GM18870 (cell line): ENCODE measurements at regions not wholly inside any gene's neighbourhood (a gene's known extent, or its start where the extent isn't known, plus 50 kb on each side); places are given as distances from the start of the nearest gene placed in this dataset.

Source experiments
- ATAC-seq: cut with Tn5 transposase; IDR thresholded peaks from one replicate; pipeline ENCODE4 v1.9.1; 2021; ENCODE audit warnings: moderate library complexity; ENCODE audit not compliant: unreplicated experiment

DNA sequence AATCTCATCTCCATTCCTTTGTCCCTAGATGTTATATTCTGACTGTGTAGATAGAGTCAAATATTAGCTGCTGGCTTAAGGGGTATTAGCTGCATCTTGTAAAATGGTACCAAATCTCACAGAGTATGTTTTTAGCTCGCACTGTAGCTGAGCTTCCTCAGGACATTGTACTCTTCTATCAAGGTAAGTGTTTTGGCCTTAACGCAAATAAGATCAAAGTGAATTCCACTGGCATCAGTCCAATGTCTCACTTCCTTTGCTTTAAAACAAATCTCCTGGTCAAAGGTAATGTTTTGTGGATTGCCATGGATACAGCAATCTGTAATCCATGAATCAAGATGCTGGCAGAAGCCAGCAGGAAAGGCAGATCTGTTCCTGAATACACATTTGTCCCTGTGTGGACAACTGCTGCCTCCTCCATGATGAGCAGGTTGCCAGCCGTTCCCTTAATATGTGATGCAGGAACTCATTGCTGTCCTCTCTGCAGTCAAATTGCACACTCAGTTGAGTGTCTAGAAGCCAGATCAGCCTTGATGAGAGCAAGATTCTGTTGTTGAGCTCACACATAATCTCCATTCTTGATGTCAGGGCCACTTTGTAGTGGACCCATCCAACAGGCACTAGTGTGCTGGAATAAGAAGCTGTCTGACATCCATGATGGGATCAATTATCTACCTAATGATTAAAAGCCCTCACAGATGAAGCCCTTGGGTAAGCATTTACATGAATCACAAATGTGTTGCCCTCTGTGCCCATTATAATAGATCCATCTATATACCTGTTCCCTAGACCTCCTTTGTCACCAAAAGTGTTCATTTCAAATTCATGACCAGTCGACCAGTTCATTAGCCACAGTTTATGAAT lies 96.6 kb upstream of the AGTR1 start:
- ATAC-seq, result no peak

DNA sequence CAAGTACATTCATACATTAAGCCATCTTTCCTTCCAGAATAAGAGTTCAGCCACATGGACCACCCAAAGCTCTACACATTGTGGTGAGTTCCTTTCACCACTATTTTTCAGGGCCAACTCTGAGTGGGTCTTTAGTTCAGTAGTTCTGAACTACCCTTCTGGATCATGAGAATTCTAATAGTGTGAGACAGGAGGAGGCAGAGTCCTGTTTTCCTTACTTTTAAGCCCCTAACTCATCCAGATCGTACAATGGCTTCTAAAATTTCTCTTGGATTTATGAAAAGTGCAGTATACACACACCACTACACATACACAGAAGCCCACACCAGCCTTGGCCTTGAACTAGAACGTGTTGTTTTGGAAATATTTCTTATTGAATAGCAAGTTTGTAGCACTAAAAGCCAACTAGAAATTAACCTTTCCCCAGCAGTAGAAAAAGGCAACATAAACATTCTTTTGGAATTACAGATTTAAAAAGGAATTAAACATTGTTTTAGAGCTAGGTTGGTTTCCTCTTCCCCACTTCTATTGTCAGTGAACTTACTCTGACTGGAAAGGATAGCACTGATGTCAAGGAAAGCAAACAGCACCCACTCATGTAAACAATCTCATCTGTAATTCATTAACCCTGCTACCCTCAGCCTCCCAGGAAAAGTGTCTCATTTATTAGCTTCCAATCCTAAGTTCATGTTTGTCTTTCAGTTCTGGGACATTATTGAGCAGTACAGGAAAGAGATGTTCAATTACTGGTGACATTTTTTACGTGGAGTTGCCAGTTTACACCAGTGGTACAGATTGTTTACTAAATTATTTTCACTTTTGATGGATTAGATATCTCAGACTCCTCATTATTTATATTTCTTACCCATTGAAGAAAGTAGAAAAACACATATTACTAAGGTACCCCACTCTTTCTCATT lies 95.7 kb upstream of the AGTR1 start:
- ATAC-seq, result no peak

DNA sequence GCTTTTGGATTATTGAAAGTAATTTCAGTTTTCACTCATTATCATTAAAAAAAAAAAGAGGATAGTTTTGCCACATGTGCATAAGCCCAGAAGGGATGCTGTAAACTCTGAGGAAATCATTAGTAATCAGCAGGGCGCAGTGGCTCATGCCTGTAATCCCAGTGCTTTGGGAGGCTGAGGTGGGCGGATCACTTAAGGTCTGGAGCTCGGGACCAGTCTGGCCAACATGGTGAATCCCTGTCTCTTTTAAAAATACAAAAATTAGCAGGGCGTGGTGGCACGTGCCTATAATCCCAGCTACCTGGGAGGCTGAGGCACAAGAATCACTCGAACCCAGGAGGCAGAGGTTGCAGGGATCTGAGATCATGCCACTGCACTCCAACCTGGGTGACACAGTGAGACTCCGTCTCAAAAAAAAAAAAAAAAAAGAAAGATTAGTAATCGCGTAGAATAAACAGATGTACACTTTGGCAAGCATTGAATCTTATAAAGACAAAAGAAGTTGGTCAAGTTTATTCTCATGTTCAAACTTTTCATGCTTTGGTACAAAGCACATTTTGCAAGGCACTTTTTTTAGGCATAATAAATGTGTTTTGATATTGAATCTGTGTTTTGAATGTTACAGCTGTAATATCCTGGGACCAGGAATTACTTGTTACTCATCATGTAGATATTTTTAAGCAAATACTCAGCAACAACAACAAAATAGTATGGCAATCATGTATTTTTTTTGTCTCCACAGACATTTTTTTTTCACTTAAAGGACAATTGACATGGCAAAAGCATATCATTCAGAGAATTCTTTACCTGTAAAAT lies 93.2 kb upstream of the AGTR1 start:
- ATAC-seq, result no peak

DNA sequence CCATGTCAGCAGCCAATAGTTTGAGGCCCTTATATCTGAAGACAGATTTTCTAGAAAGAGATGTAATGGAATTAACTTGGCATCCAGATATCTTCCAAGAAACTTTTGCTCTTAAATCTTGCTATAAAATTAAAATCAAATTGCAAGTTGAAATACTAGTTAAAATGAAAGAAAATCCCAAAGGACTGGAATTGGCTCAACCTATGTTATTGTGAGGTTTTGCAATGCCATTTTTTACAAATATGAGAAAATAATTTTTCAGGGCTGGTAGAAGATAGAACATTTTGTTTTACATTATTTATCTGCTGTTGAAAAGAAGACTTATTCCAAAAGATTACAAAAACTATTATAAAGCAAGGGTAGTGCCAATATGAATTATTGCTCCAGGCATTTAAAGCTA lies 92.2 kb upstream of the AGTR1 start:
- ATAC-seq, result no peak

DNA sequence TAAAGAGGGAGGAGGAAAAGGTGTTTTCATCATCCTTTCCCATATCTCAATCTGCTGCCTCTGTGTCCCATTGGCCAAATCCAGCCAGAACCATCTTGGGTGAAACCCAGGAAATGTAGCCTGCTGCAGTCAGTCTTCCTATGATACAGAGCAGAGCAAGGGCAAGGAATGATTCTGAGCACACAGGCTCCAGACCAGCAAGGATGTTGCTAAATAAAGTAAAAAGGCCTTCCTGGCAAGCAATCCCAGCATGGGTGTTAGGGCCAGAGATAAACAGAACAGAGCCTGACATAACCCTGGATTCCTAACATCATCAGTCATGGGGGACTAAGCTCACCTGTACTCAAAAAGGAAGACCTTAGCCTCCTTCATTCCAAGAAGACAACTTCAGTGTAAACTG lies 90.7 kb upstream of the AGTR1 start:
- no peak for ATAC-seq

DNA sequence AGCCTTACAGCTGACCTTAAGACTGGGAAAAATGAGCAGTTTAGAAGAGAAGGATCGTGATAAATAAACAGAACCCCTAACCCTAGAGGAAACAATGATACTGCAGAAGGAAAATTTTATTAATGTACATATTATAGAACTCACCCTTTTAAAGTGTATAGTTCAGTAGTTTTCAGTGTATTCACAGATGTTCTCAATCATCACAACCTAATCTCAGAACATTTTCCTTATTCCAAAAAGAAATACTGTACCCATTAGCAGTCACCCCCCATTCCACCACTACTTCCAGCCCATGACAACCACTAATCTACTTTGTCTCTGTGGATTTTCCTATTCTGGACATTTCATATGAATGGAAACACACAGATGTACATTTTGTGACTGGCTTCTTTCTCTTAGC lies 90.2 kb upstream of the AGTR1 start:
- ATAC-seq, result no peak

DNA sequence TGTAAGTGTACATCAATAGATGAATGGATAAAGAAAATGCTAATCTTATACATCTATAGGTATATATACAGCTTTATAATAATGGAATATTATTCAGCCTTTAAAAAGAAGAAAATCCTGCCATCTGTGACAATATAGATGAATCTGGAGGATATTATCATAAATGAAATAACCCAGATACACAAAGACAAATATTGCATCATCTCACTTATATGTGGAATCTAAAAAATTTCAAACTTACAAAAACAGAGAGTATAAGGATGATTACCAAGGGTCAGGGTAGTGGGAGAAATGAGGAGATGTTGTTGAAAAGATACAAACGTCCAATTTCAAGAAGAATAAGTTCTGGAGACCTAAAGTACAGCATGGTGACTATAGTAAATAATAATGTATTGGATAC lies 85.4 kb upstream of the AGTR1 start:
- no peak for ATAC-seq

DNA sequence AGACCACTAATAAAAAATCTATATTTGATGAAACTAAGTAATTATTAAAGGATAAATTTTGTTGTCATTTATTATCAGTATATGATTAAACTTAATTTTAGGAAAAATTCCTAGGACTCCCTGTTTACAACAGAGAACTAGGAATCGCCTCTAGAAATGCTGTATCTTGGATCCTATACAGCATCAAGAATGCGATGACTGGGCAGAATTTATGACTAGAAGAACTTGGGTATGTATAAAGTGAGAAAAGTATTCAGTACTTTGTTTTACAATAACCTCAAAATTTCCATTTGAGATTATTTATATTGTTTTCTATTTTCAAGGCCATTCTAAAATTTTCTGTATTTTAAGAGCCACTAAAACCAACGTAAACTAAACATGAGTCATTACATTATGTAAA lies 82.3 kb upstream of the AGTR1 start:
- no peak for ATAC-seq

DNA sequence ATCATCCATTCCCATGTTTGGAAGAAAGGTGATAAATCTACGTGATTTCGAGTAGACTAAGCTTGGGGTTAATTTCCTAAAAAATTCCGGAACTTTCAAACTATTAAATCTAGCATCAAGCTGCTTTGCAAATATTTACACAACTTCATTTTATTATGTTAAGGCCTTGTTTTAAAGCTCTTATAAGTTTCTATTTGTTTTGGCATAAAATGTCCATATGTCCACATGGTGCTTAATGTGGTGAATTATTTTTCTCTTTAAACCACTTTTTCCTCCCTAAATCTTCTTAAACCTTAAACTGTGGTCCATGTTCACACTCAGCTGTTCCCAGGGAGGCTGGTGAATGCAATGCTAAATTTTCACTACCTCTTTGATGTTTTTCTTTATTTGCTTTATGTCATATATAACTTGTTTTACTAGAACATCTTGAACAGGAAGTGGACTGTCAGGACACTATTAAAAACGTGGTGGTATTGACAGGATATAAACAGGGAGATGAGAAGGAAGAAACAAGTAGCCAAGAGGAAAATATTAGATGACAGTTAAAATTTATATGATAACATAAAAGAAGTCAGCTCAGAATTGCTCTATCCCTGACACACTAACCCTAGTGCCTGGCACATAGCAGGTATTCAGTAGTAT lies 72.5 kb upstream of the AGTR1 start:
- no peak for ATAC-seq

DNA sequence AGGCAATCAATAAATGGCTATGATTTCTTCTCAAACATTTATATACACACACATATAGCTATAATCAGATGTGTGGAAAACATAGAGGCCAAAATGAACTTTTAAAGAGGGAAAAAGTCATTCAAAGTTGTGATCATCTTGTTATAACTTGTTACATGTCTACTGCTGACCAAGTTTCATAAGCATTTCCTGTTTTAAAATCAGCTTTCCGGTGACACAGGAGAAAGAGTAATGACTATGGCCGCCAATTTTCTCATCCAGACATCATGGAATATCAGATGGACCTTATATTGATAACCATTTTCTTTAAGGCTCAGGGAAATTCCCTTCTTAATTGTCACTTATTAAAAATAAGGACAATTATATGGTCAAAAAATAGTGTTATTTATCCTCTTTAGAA lies 71.7 kb upstream of the AGTR1 start:
- no peak for ATAC-seq

DNA sequence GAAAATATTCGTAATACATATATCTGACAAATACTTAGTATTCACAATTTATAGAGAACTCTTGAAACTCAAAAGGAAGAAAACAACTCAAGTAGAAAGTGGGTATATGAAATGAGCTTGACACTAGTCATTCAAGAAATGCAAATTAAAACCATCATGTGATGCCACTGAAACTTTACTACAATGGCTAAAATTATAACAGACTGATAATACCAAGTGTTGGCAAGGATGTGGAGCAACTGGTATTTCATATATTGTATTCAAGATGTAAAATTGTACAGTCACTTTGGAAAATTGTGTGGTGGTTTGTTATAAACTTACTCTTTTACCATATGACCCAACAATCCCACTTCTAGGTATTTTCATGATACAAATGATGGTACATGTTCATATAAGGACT lies 68.7 kb upstream of the AGTR1 start:
- ATAC-seq, result no peak

DNA sequence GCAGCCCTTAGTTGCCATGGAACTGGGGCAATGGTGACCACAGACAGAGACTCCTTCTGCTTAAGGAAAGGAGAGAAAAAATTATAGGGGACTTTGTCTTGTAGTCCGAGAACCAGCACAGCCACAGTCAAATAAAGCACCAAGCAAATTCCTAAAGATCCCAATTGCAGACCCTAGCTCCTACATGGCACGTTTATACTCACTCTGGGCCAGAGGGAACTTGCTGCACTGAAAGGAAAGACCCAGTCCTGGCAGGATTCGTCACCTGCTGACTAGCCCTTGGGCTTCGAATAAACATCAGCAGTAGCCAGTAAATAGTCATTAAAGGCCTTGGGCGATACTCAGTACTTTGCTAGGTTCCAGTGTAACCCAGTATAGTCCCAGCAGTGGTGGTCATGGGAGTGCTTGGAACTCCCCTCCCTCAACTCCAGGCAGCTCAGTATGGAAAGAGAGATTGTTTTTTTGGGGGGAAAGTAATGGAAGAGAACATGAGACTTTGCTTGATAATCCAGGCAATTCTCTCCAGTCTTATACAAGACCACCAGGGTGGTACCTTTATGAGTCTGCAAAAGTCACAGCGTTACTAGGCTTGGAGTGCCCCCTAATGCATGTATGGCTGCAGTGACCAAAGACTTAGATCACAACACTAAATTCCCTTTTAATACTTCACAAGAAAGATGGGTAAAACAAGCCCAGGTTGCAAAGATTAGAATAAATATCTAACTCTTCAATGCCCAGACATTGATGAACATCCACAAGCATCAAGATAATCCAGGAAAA lies 66.4 kb upstream of the AGTR1 start:
- ATAC-seq, result no peak

DNA sequence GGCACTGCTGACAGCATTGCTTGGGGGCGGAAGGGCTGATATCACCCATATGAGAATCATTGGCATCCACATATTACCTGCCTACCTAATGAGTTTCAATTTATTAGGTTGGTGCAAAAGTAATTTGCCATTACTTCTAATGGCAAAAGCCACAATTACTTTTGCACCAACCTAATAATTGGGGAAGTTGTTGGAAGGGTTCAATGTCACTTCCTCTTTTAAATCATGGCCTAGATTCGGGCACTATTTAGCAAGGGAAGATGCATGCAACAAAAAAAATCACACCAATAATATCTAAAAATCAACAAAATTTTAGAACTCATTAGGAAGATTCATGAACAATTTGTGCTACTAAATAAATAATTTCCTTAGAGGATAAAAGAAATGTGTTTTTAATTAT lies 56.0 kb upstream of the AGTR1 start:
- no peak for ATAC-seq

DNA sequence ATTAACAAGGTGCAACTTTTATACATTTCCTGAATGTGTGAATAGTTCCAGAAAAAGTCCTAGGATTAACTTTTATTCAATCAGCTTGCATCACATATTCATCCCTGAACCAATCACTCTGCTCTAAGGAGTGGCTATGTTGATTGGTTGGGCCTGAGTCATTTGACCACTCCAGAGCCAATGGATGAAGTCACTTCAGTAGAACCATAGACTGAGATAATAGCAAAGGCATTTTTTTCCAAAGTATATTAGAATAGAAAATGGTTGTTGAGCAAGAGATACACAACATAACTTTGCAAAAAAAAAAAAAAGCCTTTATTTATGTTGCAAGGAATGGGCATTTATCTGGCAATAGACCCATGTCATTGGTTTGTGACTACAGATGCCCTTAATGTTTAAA lies 55.5 kb upstream of the AGTR1 start:
- ATAC-seq, result no peak

DNA sequence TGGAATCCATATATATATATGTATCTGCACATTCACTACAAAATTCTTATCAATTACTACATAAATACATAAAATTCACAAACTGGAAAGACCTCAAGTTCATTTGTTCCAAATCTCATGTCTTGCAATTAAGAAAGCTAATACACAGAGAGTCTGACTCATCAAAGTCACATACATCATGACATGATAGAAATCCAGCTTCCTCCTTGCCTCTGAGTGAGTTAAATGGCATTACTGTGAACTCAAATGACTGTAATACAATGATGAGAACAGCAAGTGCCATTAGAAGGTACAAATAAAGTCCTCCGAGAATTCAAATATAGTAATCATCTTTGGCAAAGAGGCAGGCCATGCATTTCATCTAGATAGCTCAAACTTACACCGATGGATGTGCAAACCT lies 55.1 kb upstream of the AGTR1 start:
- no peak for ATAC-seq

DNA sequence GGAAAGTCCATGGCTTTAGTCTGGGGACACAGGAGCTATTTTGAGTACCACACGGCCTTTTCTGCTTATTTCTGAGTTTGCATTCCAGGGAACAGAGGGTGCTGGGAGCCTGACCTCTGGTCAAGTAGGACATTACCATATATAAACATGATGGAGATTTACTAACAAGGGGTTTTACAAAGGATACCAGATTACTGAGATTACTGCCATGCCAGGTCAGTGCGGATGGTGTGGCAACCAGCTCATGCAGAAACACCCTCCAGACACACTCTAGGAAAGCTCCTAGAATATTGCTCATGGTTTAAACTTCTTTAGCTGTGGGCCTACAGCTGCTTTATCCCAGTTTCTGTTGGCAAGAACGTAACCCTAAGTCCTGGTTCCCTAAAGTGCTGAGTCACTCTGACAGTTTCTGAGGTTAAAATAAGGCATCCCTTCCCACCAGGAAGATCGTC lies 54.3 kb upstream of the AGTR1 start:
- no peak for ATAC-seq

DNA sequence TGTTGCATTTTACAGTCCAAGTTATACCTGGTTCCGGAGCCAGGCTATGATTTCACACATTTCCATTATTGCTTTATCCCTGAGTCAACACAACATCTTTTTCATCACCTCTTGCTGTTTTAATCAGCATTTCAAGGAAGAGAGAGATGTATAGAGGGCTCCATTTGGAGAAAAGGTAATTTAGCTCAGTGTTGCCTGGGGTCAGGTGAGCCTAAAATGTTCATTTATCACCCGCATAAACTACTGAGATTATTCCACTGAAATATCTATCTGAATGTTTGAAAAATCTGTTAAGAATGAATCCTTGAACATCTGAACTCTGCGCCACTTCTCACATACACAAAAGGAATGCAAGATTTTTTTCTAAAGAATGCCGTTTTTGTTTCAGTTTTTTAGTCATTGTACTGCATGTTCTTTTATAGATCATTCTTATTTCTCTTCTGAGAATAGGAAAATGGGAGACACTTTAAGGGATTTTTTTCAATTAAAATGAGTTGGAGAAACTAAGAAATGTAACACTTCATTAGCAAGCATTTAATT lies 51.5 kb upstream of the AGTR1 start:
- no peak for ATAC-seq
